IPS DF 6.9 (cell line): ENCODE measurements at regions not wholly inside any gene's neighbourhood (a gene's known extent, or its start where the extent isn't known, plus 50 kb on each side); places are given as distances from the start of the nearest gene placed in this dataset.

Experiments
- DNase-seq: peaks from one replicate; pipeline ENCODE4 v3.0.0-alpha.2; 2013; ENCODE audit warnings: low read depth, low spot score
- H3K27ac ChIP-seq: one replicate; pipeline ENCODE4 v1.5.1; 2013; ENCODE audit warnings: low read length, control low read depth
- H3K27me3 ChIP-seq: 2 replicates; pipeline ENCODE4 v1.6.1; 2013; ENCODE audit warnings: mild to moderate bottlenecking, low read length; ENCODE audit not compliant: control insufficient read depth, insufficient read depth
- H3K36me3 ChIP-seq: 2 replicates; pipeline ENCODE4 v1.6.1; 2013; ENCODE audit warnings: low read length; ENCODE audit not compliant: control insufficient read depth, insufficient read depth
- H3K4me1 ChIP-seq: 2 replicates; pipeline ENCODE4 v1.6.1; 2013; ENCODE audit warnings: low read length; ENCODE audit not compliant: control insufficient read depth, insufficient read depth
- H3K4me3 ChIP-seq: 2 replicates; pipeline ENCODE4 v1.5.1; 2013; ENCODE audit warnings: mild to moderate bottlenecking, low read length
- H3K9me3 ChIP-seq: 2 replicates; pipeline ENCODE4 v1.6.1; 2013; ENCODE audit warnings: low read length, inconsistent platforms; ENCODE audit not compliant: control insufficient read depth, insufficient read depth
- WGBS: extraction: QIAGEN DNeasy Blood & Tissue Kit; methylation state at CpG from one replicate; pipeline ENCODE4 v1.1.7; 2013; ENCODE audit warnings: mixed read lengths, missing lambda C conversion rate; ENCODE audit not compliant: insufficient read length, insufficient coverage; 5-methylcytosine and 5-hydroxymethylcytosine counted together

DNA sequence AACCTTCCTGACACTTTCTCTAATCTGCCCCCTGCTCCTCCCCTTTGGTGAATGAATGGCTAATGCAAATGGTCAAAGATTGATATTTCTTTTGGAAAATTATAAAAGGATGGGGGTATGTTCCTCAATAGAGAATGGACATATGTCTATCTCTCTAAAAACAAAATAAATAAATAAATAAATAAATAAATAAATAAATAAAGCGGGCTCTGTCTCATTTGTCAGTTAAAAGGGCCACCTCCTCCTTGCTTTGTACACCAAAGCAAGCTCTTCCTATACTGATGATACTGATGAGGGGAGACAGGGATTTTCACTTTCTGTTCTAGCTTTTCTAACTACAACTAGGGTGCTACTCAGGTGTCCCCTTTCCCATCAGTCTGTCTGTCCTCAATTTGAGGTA lies 135.5 kb upstream of the SPACA1 start:
- Histone ChIP-seq H3K27me3 (no peaks in the 10 kb centered on the region), H3K27ac (no peak overlapping the region), H3K4me1 (no peaks in the 10 kb centered on the region; the same call in none of the 2 replicates), H3K36me3 (no peaks in the 10 kb centered on the region), H3K4me3 (no peak overlapping the region), H3K9me3 (no peaks in the 10 kb centered on the region)
- no peak for DNase-seq
- no CpG with 5 or more reads among the region's 1 CpG for WGBS

DNA sequence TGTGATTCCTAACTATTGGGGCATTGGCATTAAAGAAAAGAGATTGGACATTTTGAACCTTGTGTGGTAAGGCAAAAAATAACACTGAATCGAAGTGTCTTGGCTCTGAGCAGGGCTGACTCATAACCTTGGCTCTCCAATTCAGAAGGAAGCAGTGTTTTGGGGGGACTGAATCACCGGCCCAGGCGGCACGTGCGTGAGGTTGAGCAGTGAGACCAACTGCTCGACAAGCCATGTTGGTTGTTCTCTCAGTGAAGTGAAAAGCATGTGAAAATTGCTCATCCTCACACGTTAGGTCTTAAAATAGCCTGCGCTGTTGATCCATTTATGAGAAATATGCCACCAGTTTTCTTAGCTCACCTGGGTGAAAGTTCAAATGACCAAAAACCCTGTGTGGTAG lies 137.8 kb upstream of the SPACA1 start:
- no peaks in the 10 kb centered on the region for H3K36me3 ChIP-seq
- H3K4me3 ChIP-seq: no peak overlapping the region
- no CpG with 5 or more reads among the region's 8 CpGs for WGBS

DNA sequence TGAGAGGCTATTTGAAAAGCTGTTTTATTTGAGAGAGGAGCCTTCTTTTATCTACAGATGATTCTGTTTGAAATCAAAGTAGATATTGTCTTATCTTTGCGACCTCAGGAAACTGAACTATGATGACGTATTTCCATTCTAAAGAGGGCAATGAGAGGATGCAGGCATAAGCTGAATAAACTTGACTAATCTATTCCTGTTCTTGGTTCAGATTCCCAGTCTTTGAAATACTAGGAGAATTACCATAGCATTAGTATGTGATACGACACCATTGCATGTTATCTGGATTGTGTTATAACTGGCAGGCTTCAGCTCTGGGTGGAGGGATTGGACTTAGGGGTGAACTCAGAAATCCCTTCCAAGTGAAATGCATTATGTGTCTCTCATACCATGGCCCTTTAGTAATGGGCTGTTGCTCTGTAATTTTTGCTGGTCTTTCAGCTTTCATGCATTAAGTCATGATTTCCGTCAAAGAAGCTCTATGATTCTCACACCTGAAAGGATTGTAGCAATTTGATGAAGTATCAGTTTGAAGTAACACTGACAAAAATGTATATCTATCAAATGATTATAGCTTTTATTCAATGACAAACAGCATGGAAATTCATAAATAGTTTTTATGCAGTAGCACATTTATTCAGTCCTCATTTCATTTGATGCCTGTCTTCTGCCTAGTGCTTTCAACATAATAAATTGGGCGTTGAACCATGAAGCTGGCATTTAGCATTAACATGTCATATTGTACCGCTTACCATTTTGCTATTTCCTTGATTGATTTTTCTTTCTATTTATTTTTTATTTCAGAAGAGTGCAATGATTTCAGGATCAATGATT lies 138.4 kb upstream of the SPACA1 start:
- Histone ChIP-seq H3K4me1 (no peaks in the 10 kb centered on the region; the same call in 1 of the 2 replicates), H3K9me3 (no peaks in the 10 kb centered on the region), H3K27ac (no peak overlapping the region), H3K4me3 (no peak overlapping the region), H3K36me3 (no peaks in the 10 kb centered on the region), H3K27me3 (no peaks in the 10 kb centered on the region)
- DNase-seq: no peak
- no CpG with 5 or more reads among the region's 6 CpGs for WGBS

More for the DNA sequence above, 137.8 kb upstream of the SPACA1 start:
- no peak for DNase-seq
- no peak overlapping the region for H3K27ac ChIP-seq
- H3K27me3 ChIP-seq: no peaks in the 10 kb centered on the region
- H3K4me1 ChIP-seq: no peaks in the 10 kb centered on the region; the same call in 1 of the 2 replicates
- no peaks in the 10 kb centered on the region for H3K9me3 ChIP-seq

DNA sequence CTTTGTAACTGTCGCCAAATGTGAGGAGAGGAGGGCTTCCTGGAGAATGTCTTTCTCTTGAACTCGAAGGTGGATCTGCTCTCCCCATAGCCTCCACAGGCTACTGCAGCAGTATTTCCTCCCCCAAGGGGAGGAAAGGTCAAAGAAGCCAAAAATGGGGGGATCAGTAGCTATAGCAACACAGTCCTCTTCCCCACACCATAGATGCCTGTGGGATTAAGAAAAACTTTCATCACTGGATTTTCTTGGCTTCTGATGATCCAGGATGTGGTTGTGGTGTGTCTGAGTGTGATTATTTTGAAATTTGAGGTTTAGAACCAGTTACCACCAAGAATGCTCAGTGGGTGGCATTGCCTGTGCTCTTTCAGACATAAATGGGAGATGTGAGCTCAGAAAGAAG lies 140.1 kb upstream of the SPACA1 start:
- DNase-seq: no peak
- WGBS: no CpG with 5 or more reads among the region's 2 CpGs
- Histone ChIP-seq H3K9me3 (no peaks in the 10 kb centered on the region), H3K27me3 (no peaks in the 10 kb centered on the region), H3K4me3 (no peak overlapping the region), H3K36me3 (no peaks in the 10 kb centered on the region), H3K27ac (no peak overlapping the region), H3K4me1 (no peaks in the 10 kb centered on the region; the same call in 1 of the 2 replicates)

DNA sequence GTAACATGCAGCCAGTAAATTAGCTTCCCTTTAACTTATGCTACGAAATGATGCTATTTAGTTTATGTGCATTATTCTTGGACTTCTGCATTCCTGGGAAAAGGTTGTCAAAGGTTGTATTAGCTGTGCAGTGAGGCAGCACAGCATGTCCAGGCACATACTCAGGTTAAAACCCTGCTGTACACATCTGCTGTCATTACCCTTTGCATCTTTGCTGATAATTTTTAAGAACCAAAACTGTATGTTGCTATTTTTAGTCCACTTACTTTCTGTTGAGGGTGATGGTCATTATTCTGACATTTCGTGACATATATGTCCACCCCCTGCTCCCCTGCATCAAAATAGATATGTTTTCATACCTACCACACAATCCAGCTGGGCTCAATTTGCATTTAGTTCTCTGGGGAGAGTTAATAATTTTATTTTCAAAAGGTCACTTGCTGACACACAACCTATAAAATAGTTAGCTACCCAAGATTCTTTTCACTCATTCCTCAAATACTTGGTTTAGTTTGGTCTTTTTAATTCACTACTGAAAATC lies 142.5 kb upstream of the SPACA1 start:
- no peaks in the 10 kb centered on the region for H3K9me3 ChIP-seq
- H3K36me3 ChIP-seq: no peaks in the 10 kb centered on the region
- H3K27me3 ChIP-seq: no peaks in the 10 kb centered on the region
- WGBS: no CpG with 5 or more reads among the region's 2 CpGs
- H3K4me3 ChIP-seq: no peak overlapping the region
- H3K4me1 ChIP-seq: no peaks in the 10 kb centered on the region; the same call in 1 of the 2 replicates
- H3K27ac ChIP-seq: no peak overlapping the region
- DNase-seq: no peak

DNA sequence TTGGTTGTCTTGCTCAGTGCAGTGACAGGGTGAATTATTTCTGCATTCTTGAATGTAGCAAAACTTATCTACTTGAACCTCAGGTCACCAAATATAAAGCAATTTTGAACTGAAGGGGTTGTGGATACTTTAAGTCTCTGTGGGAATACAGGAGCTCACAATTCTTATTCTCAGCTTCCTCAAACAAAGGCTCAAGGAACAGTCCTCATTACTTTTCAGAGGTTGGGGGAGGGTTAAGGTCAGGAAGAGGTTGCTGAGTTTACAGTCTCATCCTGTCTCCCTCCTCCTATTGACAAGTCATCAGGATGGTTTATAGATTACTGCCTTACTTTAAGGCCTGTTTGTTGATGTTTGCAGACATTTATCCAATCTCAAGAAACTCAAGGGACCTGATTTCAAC lies 143.6 kb upstream of the SPACA1 start:
- Histone ChIP-seq H3K4me3 (no peak overlapping the region), H3K27ac (no peak overlapping the region), H3K4me1 (no peaks in the 10 kb centered on the region; the same call in 1 of the 2 replicates), H3K36me3 (no peaks in the 10 kb centered on the region), H3K9me3 (no peaks in the 10 kb centered on the region), H3K27me3 (no peaks in the 10 kb centered on the region)
- no peak for DNase-seq

DNA sequence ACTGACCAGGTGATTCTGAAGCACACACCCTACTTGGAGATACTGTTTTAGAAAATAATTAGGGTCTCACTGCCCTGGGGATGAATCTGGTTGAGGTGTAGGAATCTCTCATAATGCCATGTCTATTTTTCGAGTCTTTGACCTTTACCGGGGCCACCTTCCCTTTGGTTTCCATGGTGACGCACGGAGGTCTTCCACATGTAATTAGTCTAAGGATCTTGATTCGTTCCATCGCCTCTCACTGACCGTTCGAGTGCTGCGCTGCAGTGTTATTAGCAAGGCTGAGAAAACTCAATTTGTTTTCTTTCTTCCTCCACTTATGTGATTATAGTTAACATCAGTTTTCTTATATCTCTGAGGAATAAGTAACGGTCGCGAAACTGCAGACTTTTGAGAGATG lies 144.3 kb upstream of the SPACA1 start:
- DNase-seq: no peak
- Histone ChIP-seq H3K9me3 (no peaks in the 10 kb centered on the region), H3K4me3 (no peak overlapping the region), H3K27me3 (no peaks in the 10 kb centered on the region), H3K36me3 (no peaks in the 10 kb centered on the region), H3K4me1 (no peaks in the 10 kb centered on the region; the same call in 1 of the 2 replicates), H3K27ac (no peak overlapping the region)
- no CpG with 5 or more reads among the region's 12 CpGs for WGBS

DNA sequence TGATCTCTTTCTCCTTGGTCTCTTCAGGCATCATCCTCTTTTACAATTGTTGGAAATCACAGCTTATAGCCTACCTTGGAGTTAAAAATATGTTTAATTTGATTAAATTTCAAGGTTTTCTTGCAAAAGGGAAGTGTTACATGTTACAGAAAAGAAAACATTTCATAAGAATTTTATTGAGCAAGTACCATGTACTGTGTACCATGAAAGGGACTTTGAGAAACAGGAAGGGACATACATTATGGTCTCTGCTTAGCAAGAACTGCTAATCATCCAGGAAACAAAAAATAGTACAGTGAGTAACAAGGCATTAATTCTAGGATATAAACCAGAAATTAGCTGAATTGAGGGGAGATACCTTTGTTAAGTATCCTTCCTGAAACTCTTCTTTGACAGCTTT lies 145.3 kb upstream of the SPACA1 start:
- Histone ChIP-seq H3K9me3 (no peaks in the 10 kb centered on the region), H3K27me3 (no peaks in the 10 kb centered on the region), H3K4me3 (no peak overlapping the region), H3K36me3 (no peaks in the 10 kb centered on the region), H3K4me1 (no peaks in the 10 kb centered on the region; the same call in 1 of the 2 replicates), H3K27ac (no peak overlapping the region)
- no peak for DNase-seq

DNA sequence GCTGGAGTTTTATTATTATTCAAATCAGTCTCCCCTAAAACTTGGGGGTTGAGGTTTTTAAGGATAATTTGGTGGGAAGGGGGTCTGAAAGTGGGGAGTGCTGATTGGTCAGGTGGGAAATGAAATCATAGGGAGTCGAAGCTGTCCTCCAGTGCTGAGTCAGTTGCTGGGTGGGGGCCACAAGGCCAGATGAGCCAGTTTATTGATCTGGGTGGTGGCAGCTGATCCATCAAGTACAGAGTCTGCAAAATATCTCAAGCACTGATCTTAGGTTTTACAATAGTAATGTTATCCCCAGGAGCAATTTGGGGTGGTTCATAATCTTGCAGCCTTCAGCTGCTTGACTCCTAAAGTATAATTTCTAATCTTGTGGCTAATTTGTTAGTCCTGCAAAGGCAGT lies 146.0 kb upstream of the SPACA1 start:
- no peaks in the 10 kb centered on the region for H3K27me3 ChIP-seq

DNA sequence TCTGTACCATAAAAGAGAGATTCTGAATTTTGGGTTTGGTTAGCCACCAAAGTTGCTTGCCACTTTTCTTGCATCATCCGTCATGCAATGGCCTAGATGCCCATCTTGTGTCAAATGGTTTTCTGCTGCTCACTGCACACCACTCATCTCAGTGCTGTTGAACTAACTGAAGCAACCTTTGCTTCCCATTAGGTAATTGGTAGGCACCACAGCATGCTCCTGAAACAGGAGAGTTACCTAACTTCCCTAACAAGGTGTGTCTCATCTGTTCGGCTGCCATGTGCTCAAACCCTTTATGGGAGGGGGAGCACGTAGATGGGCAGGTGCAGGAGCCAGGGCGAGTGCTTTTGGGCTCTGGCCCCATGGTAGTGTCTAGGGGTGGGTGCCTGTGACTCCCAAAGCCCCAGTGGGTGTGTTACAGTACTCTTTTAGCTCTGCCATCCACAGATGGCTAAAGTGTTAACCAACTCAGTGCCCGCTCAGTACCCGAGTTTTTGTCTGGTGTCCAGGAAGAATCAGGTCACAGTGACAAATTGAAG lies 147.4 kb upstream of the SPACA1 start:
- Histone ChIP-seq H3K27me3 (no peaks in the 10 kb centered on the region), H3K4me1 (no peaks in the 10 kb centered on the region; the same call in 1 of the 2 replicates), H3K4me3 (no peak overlapping the region), H3K27ac (no peak overlapping the region), H3K36me3 (no peaks in the 10 kb centered on the region), H3K9me3 (no peaks in the 10 kb centered on the region)
- DNase-seq: no peak
- no CpG with 5 or more reads among the region's 6 CpGs for WGBS

More for the DNA sequence above, 146.0 kb upstream of the SPACA1 start:
- Histone ChIP-seq H3K36me3 (no peaks in the 10 kb centered on the region), H3K4me3 (no peak overlapping the region), H3K27ac (no peak overlapping the region), H3K4me1 (no peaks in the 10 kb centered on the region; the same call in 1 of the 2 replicates), H3K9me3 (no peaks in the 10 kb centered on the region)
- no peak for DNase-seq
- WGBS: no CpG with 5 or more reads among the region's 1 CpG
